ENCODE measurements at regions not wholly inside any gene's neighbourhood (a gene's known extent, or its start where the extent isn't known, plus 50 kb on each side); places are given as distances from the start of the nearest gene placed in this dataset.

GRCh38 chr6:113750151-113750855 lies 106.8 kb upstream of the MARCKS start:
- Mint-ChIP-seq H3K27me3 (no peaks in the 10 kb centered on the region), H3K9me3 (no peaks in the 10 kb centered on the region), H3K4me1 (no peaks in the 10 kb centered on the region), H3K4me3 (no peak overlapping the region), H3K27ac (ENCODE audit: low read depth) (no peak overlapping the region), H3K36me3 (ENCODE audit: insufficient read depth) (no peaks in the 10 kb centered on the region)
- ATAC-seq (replicated peaks; ENCODE audit: extremely low read depth, poor library complexity, severe bottlenecking) (no peak), DNase-seq (ENCODE audit: low spot score in 2 of 2) (no peak)

GRCh38 chr6:113754291-113754690 lies 102.9 kb upstream of the MARCKS start:
- Mint-ChIP-seq H3K4me3 (no peak overlapping the region), H3K27ac (ENCODE audit: low read depth) (no peak overlapping the region), H3K9me3 (no peaks in the 10 kb centered on the region), H3K27me3 (no peaks in the 10 kb centered on the region), H3K4me1 (no peaks in the 10 kb centered on the region), H3K36me3 (ENCODE audit: insufficient read depth) (no peaks in the 10 kb centered on the region)
- DNase-seq (ENCODE audit: low spot score in 2 of 2) (no peak), ATAC-seq (replicated peaks; ENCODE audit: extremely low read depth, poor library complexity, severe bottlenecking) (no peak)

- Mint-ChIP-seq H3K27me3 (no peaks in the 10 kb centered on the region), H3K4me1 (no peaks in the 10 kb centered on the region), H3K4me3 (no peak overlapping the region), H3K36me3 (ENCODE audit: insufficient read depth) (no peaks in the 10 kb centered on the region), H3K9me3 (no peaks in the 10 kb centered on the region), H3K27ac (ENCODE audit: low read depth) (no peak overlapping the region)
- DNase-seq (ENCODE audit: low spot score in 2 of 2) = no peak
- no peak for ATAC-seq (replicated peaks; ENCODE audit: extremely low read depth, poor library complexity, severe bottlenecking)
Observed at GRCh38 chr6:113755449-113756289, 101.5 kb upstream of the MARCKS start.

GRCh38 chr6:113756290-113756665 lies 100.9 kb upstream of the MARCKS start:
- H3K4me1 Mint-ChIP-seq = no peaks in the 10 kb centered on the region
- H3K4me3 Mint-ChIP-seq = no peak overlapping the region
- H3K9me3 Mint-ChIP-seq = no peaks in the 10 kb centered on the region
- no peak overlapping the region for H3K27ac Mint-ChIP-seq (ENCODE audit: low read depth)
- no peak for DNase-seq (ENCODE audit: low spot score in 2 of 2)
- no peak for ATAC-seq (replicated peaks; ENCODE audit: extremely low read depth, poor library complexity, severe bottlenecking)
- no peaks in the 10 kb centered on the region for H3K36me3 Mint-ChIP-seq (ENCODE audit: insufficient read depth)
- H3K27me3 Mint-ChIP-seq = no peaks in the 10 kb centered on the region

- no peaks in the 10 kb centered on the region for H3K9me3 Mint-ChIP-seq
- DNase-seq (ENCODE audit: low spot score in 2 of 2) (no peak), ATAC-seq (replicated peaks; ENCODE audit: extremely low read depth, poor library complexity, severe bottlenecking) (no peak)
- no peak overlapping the region for H3K4me3 Mint-ChIP-seq
- no peaks in the 10 kb centered on the region for H3K4me1 Mint-ChIP-seq
- no peaks in the 10 kb centered on the region for H3K36me3 Mint-ChIP-seq (ENCODE audit: insufficient read depth)
- H3K27me3 Mint-ChIP-seq = no peaks in the 10 kb centered on the region
- H3K27ac Mint-ChIP-seq (ENCODE audit: low read depth) = no peak overlapping the region
Observed at GRCh38 chr6:113758214-113758613, 98.9 kb upstream of the MARCKS start.

- Mint-ChIP-seq H3K36me3 (ENCODE audit: insufficient read depth) (no peaks in the 10 kb centered on the region), H3K27me3 (no peaks in the 10 kb centered on the region), H3K4me1 (no peaks in the 10 kb centered on the region), H3K4me3 (no peak overlapping the region), H3K9me3 (no peaks in the 10 kb centered on the region), H3K27ac (ENCODE audit: low read depth) (no peak overlapping the region)
- DNase-seq (ENCODE audit: low spot score in 2 of 2) = no peak
- ATAC-seq (replicated peaks; ENCODE audit: extremely low read depth, poor library complexity, severe bottlenecking) = no peak
Observed at GRCh38 chr6:113758826-113759574, 98.1 kb upstream of the MARCKS start.

- H3K27me3 Mint-ChIP-seq = no peaks in the 10 kb centered on the region
- H3K4me1 Mint-ChIP-seq = no peaks in the 10 kb centered on the region
- ATAC-seq (replicated peaks; ENCODE audit: extremely low read depth, poor library complexity, severe bottlenecking) (no peak), DNase-seq (ENCODE audit: low spot score in 2 of 2) (no peak)
- H3K36me3 Mint-ChIP-seq (ENCODE audit: insufficient read depth) = no peaks in the 10 kb centered on the region
- no peaks in the 10 kb centered on the region for H3K9me3 Mint-ChIP-seq
- no peak overlapping the region for H3K27ac Mint-ChIP-seq (ENCODE audit: low read depth)
- no peak overlapping the region for H3K4me3 Mint-ChIP-seq
Observed at GRCh38 chr6:113762641-113763040, 94.5 kb upstream of the MARCKS start.

GRCh38 chr6:113763311-113763766 lies 93.8 kb upstream of the MARCKS start:
- DNase-seq (ENCODE audit: low spot score in 2 of 2) (no peak), ATAC-seq (replicated peaks; ENCODE audit: extremely low read depth, poor library complexity, severe bottlenecking) (no peak)
- no peaks in the 10 kb centered on the region for H3K27me3 Mint-ChIP-seq
- H3K27ac Mint-ChIP-seq (ENCODE audit: low read depth) = no peak overlapping the region
- H3K4me1 Mint-ChIP-seq = no peaks in the 10 kb centered on the region
- no peaks in the 10 kb centered on the region for H3K9me3 Mint-ChIP-seq
- H3K4me3 Mint-ChIP-seq = no peak overlapping the region
- no peaks in the 10 kb centered on the region for H3K36me3 Mint-ChIP-seq (ENCODE audit: insufficient read depth)

- no peak overlapping the region for H3K4me3 Mint-ChIP-seq
- no peak for ATAC-seq (replicated peaks; ENCODE audit: extremely low read depth, poor library complexity, severe bottlenecking)
- H3K27ac Mint-ChIP-seq (ENCODE audit: low read depth) = no peak overlapping the region
- H3K27me3 Mint-ChIP-seq = no peaks in the 10 kb centered on the region
- H3K4me1 Mint-ChIP-seq = no peaks in the 10 kb centered on the region
- no peaks in the 10 kb centered on the region for H3K36me3 Mint-ChIP-seq (ENCODE audit: insufficient read depth)
- no peaks in the 10 kb centered on the region for H3K9me3 Mint-ChIP-seq
- DNase-seq (ENCODE audit: low spot score in 2 of 2) = no peak
Observed at GRCh38 chr6:113763876-113764275, 93.3 kb upstream of the MARCKS start.

GRCh38 chr6:113765909-113766308 lies 91.2 kb upstream of the MARCKS start:
- Mint-ChIP-seq H3K27me3 (no peaks in the 10 kb centered on the region), H3K27ac (ENCODE audit: low read depth) (no peak overlapping the region), H3K4me3 (no peak overlapping the region), H3K4me1 (no peaks in the 10 kb centered on the region), H3K9me3 (no peaks in the 10 kb centered on the region), H3K36me3 (ENCODE audit: insufficient read depth) (no peaks in the 10 kb centered on the region)
- ATAC-seq (replicated peaks; ENCODE audit: extremely low read depth, poor library complexity, severe bottlenecking) (no peak), DNase-seq (ENCODE audit: low spot score in 2 of 2) (no peak)

- H3K9me3 Mint-ChIP-seq = no peaks in the 10 kb centered on the region
- DNase-seq (ENCODE audit: low spot score in 2 of 2) (no peak), ATAC-seq (replicated peaks; ENCODE audit: extremely low read depth, poor library complexity, severe bottlenecking) (no peak)
- no peak overlapping the region for H3K4me3 Mint-ChIP-seq
- no peaks in the 10 kb centered on the region for H3K36me3 Mint-ChIP-seq (ENCODE audit: insufficient read depth)
- H3K27ac Mint-ChIP-seq (ENCODE audit: low read depth) = no peak overlapping the region
- no peaks in the 10 kb centered on the region for H3K4me1 Mint-ChIP-seq
- H3K27me3 Mint-ChIP-seq = no peaks in the 10 kb centered on the region
Observed at GRCh38 chr6:113767985-113768384, 89.2 kb upstream of the MARCKS start.

GRCh38 chr6:113772961-113773360 lies 84.2 kb upstream of the MARCKS start:
- Mint-ChIP-seq H3K36me3 (ENCODE audit: insufficient read depth) (no peaks in the 10 kb centered on the region), H3K4me3 (no peak overlapping the region), H3K27ac (ENCODE audit: low read depth) (no peak overlapping the region), H3K27me3 (no peaks in the 10 kb centered on the region), H3K4me1 (no peaks in the 10 kb centered on the region), H3K9me3 (no peaks in the 10 kb centered on the region)
- DNase-seq (ENCODE audit: low spot score in 2 of 2) (no peak), ATAC-seq (replicated peaks; ENCODE audit: extremely low read depth, poor library complexity, severe bottlenecking) (no peak)

Data from central memory CD8-positive, alpha-beta T cell (primary cell).